ENCODE measurements at regions not wholly inside any gene's neighbourhood (a gene's known extent, or its start where the extent isn't known, plus 50 kb on each side); places are given as distances from the start of the nearest gene placed in this dataset.

- Histone ChIP-seq H3K27me3 (ENCODE audit: control insufficient read depth in 4 of 4, insufficient read depth in 4 of 4, low read length in 3 of 4) (peaks cover 0 to 7% (median 0%) of the 10 kb centered on the region in 4 donors), H3K9me3 (ENCODE audit: control insufficient read depth in 4 of 4, low read length in 3 of 4) (no peaks in the 10 kb centered on the region), H3K4me1 (ENCODE audit: control insufficient read depth in 4 of 4, insufficient read depth in 4 of 4, low read length in 3 of 4) (no peaks in the 10 kb centered on the region), H3K27ac (ENCODE audit: low read depth in 1 of 2, low read length in 2 of 2) (no peak overlapping the region), H3K4me3 (ENCODE audit: low read depth in 1 of 3, low read length in 3 of 3) (no peak overlapping the region), H3K9ac (ENCODE audit: low read depth in 1 of 2, low read length in 2 of 2) (no peak overlapping the region), H3K36me3 (ENCODE audit: control insufficient read depth in 4 of 4, insufficient read depth in 3 of 4, low read depth in 1 of 4, low read length in 3 of 4) (no peaks in the 10 kb centered on the region)
- peak; percentile 11 for TF ChIP-seq SP1 (IDR thresholded peaks at IDR 0.05)
- TF ChIP-seq RXRA (IDR thresholded peaks at IDR 0.05), result peak in 1 of 2 donors; percentile 25
- no peak for TF ChIP-seq MAX (IDR thresholded peaks at IDR 0.05)
- WGBS, result 50% methylated on average over 1 of the region's 1 CpG
- DNase-seq (ENCODE audit: low spot score), result no peak
These were observed 581.9 kb upstream of the BRINP1 start for GRCh38 chr9:119951090-119951489.

GRCh38 chr9:119945686-119946085 lies 576.5 kb upstream of the BRINP1 start:
- TF ChIP-seq REST (IDR thresholded peaks at IDR 0.05) (no peak), SP1 (IDR thresholded peaks at IDR 0.05) (no peak), NR2F2 (IDR thresholded peaks at IDR 0.05) (no peak), ZBTB33 (IDR thresholded peaks at IDR 0.05) (no peak), EGR1 (IDR thresholded peaks at IDR 0.05; ENCODE audit: low read depth in 2 of 2) (no peak), TAF1 (conservative IDR thresholded peaks at IDR 0.05) (no peak), MAX (IDR thresholded peaks at IDR 0.05) (no peak), GABPA (IDR thresholded peaks at IDR 0.05 in 1 of 2, conservative IDR thresholded peaks at IDR 0.05 in 1 of 2) (no peak), RXRA (IDR thresholded peaks at IDR 0.05) (no peak), FOXA2 (IDR thresholded peaks at IDR 0.05) (no peak), JUND (IDR thresholded peaks at IDR 0.05) (no peak), HNF4G (IDR thresholded peaks at IDR 0.05) (no peak), CTCF (IDR thresholded peaks at IDR 0.05; ENCODE audit: low read depth, low read length, missing input control) (no peak), ATF3 (IDR thresholded peaks at IDR 0.05) (no peak), RAD21 (IDR thresholded peaks at IDR 0.05) (no peak), YY1 (IDR thresholded peaks at IDR 0.05) (no peak), FOXA1 (IDR thresholded peaks at IDR 0.05) (no peak), HNF4A (conservative IDR thresholded peaks at IDR 0.05) (no peak)
- Histone ChIP-seq H3K9ac (ENCODE audit: low read depth in 1 of 2, low read length in 2 of 2) (no peak overlapping the region), H3K27me3 (ENCODE audit: control insufficient read depth in 4 of 4, insufficient read depth in 4 of 4, low read length in 3 of 4) (no peaks in the 10 kb centered on the region), H3K9me3 (ENCODE audit: control insufficient read depth in 4 of 4, low read length in 3 of 4) (no peaks in the 10 kb centered on the region), H3K27ac (ENCODE audit: low read depth in 1 of 2, low read length in 2 of 2) (no peak overlapping the region), H3K4me1 (ENCODE audit: control insufficient read depth in 4 of 4, insufficient read depth in 4 of 4, low read length in 3 of 4) (peaks cover 0 to 4% (median 0%) of the 10 kb centered on the region in 4 donors), H3K4me3 (ENCODE audit: low read depth in 1 of 3, low read length in 3 of 3) (no peak overlapping the region), H3K36me3 (ENCODE audit: control insufficient read depth in 4 of 4, insufficient read depth in 3 of 4, low read depth in 1 of 4, low read length in 3 of 4) (no peaks in the 10 kb centered on the region)
- WGBS, result 60% methylated on average over 7 of the region's 7 CpGs
- DNase-seq (ENCODE audit: low spot score), result no peak

Measured in liver (tissue), 8 donors.